HEK293 (cell line): ENCODE measurements at regions not wholly inside any gene's neighbourhood (a gene's known extent, or its start where the extent isn't known, plus 50 kb on each side); places are given as distances from the start of the nearest gene placed in this dataset.

Experiments
- CTCF ChIA-PET: fragments of 350-600 bp; formaldehyde crosslinking; extraction: SDS; loops from one replicate; lab custom pipeline; 2021; ENCODE audit warnings: antibody characterized with exemption; lab: Yijun Ruan, JAX
- POLR2A ChIA-PET: fragments of 300-600 bp; formaldehyde crosslinking; extraction: SDS; loops from one replicate; lab custom pipeline; 2020; ENCODE audit warnings: antibody characterized with exemption, inconsistent platforms; lab: Yijun Ruan, JAX
- H3K27ac ChIP-seq: fragments of 200-500 bp; sonication (Bioruptor generic); 2 replicates; pipeline ENCODE4 v1.5.1; 2014; ENCODE audit warnings: low read depth, low read length, control low read depth, inconsistent platforms; ENCODE audit errors: extremely low read depth
- H3K36me3 ChIP-seq, 2 experiments: fragments of 200-500 bp in 1 of 2; sonication (Bioruptor generic) in 1 of 2; 1 replicate in 1 of 2; 2 replicates in 1 of 2; pipeline ENCODE4 v1.5.1; 2014 to 2017; ENCODE audit warnings: inconsistent platforms in 2 of 2, low read length in 2 of 2; ENCODE audit not compliant: control insufficient read depth in 2 of 2, insufficient read depth in 1 of 2
- H3K4me1 ChIP-seq: fragments of 200-500 bp; sonication (Bioruptor generic); 2 replicates; pipeline ENCODE4 v1.5.1; 2014; ENCODE audit warnings: mild to moderate bottlenecking, low read length, inconsistent platforms; ENCODE audit not compliant: control insufficient read depth, insufficient read depth
- H3K4me3 ChIP-seq: 2 replicates; pipeline ENCODE4 v1.5.1; 2011; ENCODE audit warnings: low read depth, mild to moderate bottlenecking, control low read depth, low read length, moderate library complexity
- H3K9me3 ChIP-seq: fragments of 200-500 bp; sonication (Bioruptor generic); 2 replicates; pipeline ENCODE4 v1.5.1; 2014; ENCODE audit warnings: low read depth, low read length, inconsistent platforms; ENCODE audit not compliant: control insufficient read depth, insufficient read depth
- EGR2 ChIP-seq: fragments of 450-650 bp; formaldehyde crosslinking; IDR thresholded peaks from 2 replicates; pipeline ENCODE4 v1.5.1; 2016; ENCODE audit warnings: low read depth, missing biosample characterization, missing genetic modification characterization
- ZBTB20 ChIP-seq: fragments of 450-650 bp; formaldehyde crosslinking; IDR thresholded peaks from 2 replicates; pipeline ENCODE4 v1.5.1; 2016; ENCODE audit warnings: missing biosample characterization, missing genetic modification characterization
- ZNF10 ChIP-seq: fragments of 450-650 bp; formaldehyde crosslinking; IDR thresholded peaks from 2 replicates; pipeline ENCODE4 v1.5.1; 2017; ENCODE audit warnings: missing biosample characterization, missing genetic modification characterization
- ZNF211 ChIP-seq: fragments of 450-650 bp; formaldehyde crosslinking; IDR thresholded peaks from 2 replicates; pipeline ENCODE4 v1.5.1; 2016; ENCODE audit warnings: low read depth, missing biosample characterization, missing genetic modification characterization
- ZNF311 ChIP-seq: fragments of 450-650 bp; formaldehyde crosslinking; IDR thresholded peaks from 2 replicates; pipeline ENCODE4 v1.5.1; 2017; ENCODE audit warnings: missing biosample characterization, missing genetic modification characterization, borderline replicate concordance
- ZNF324 ChIP-seq: fragments of 450-650 bp; formaldehyde crosslinking; IDR thresholded peaks from 2 replicates; pipeline ENCODE4 v1.5.1; 2016; ENCODE audit warnings: missing biosample characterization, missing genetic modification characterization
- ZNF404 ChIP-seq: fragments of 450-650 bp; formaldehyde crosslinking; IDR thresholded peaks from 2 replicates; pipeline ENCODE4 v1.5.1; 2017; ENCODE audit warnings: missing biosample characterization, missing genetic modification characterization
- ZNF48 ChIP-seq: fragments of 450-650 bp; formaldehyde crosslinking; IDR thresholded peaks from 2 replicates; pipeline ENCODE4 v1.5.1; 2016; ENCODE audit warnings: missing biosample characterization, missing genetic modification characterization
- ZNF544 ChIP-seq: fragments of 450-650 bp; formaldehyde crosslinking; IDR thresholded peaks from 2 replicates; pipeline ENCODE4 v1.5.0; 2017; ENCODE audit warnings: missing biosample characterization, missing genetic modification characterization
- ZNF558 ChIP-seq: fragments of 450-650 bp; formaldehyde crosslinking; IDR thresholded peaks from 2 replicates; pipeline ENCODE4 v1.5.1; 2016; ENCODE audit warnings: missing biosample characterization, missing genetic modification characterization
- ZNF629 ChIP-seq: fragments of 450-650 bp; formaldehyde crosslinking; IDR thresholded peaks from 2 replicates; pipeline ENCODE4 v1.5.1; 2017; ENCODE audit warnings: missing biosample characterization, missing genetic modification characterization
- ZNF660 ChIP-seq: fragments of 450-650 bp; IDR thresholded peaks from 2 replicates; pipeline ENCODE4 v1.5.1; 2018; ENCODE audit warnings: missing biosample characterization, mild to moderate bottlenecking, missing genetic modification characterization
- ZNF76 ChIP-seq: fragments of 450-650 bp; formaldehyde crosslinking; IDR thresholded peaks from 2 replicates; pipeline ENCODE4; 2016; ENCODE audit warnings: low read depth, missing biosample characterization, missing genetic modification characterization, borderline replicate concordance
- ZNF791 ChIP-seq: fragments of 450-650 bp; formaldehyde crosslinking; IDR thresholded peaks from 2 replicates; pipeline ENCODE4 v1.5.1; 2016; ENCODE audit warnings: missing biosample characterization, missing genetic modification characterization
- TF ChIP-seq, protein P1 (sequence below): fragments of 450-650 bp; formaldehyde crosslinking; IDR thresholded peaks from 2 replicates; pipeline ENCODE4 v1.5.1; 2016; ENCODE audit warnings: missing biosample characterization, missing genetic modification characterization
- TF ChIP-seq, protein P2 (sequence below): fragments of 450-650 bp; formaldehyde crosslinking; conservative IDR thresholded peaks from 2 replicates; pipeline ENCODE4 v1.5.1; 2016; ENCODE audit warnings: low read depth, missing biosample characterization, missing genetic modification characterization

DNA sequence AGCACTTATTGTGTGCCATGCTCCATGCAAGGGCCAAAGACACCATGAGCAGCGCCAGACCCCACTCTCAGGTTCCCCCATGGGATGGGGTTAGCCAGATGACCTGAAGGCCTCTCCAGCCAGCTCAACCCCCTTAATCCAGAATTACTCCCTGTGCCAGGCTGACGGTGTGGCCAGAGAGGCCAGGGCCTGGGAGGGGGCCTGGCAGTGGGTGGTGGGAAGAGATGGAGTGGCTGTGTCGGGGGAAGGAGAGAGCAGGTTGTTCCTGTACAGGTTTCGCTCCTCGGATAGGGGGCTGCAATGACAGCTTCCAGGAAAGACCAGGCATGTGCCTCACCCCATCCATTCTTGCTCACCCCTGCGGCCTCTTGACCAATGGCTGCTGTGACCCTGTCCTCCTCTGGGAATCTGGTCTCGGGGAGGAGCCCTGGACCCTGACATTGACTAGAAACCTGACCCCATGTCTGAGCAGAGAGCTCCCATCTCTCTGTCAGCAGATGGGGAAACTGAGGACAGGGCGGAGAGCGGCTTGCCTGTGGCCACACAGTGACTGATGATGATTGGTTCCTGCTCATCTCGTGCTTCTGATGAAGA is 345.3 kb downstream of the MATN1 start:
- no peaks in the 10 kb centered on the region for H3K9me3 ChIP-seq
- no peak for TF ChIP-seq ZNF660
- TF ChIP-seq ZNF544 (tag by site-specific recombination): no peak
- no peak for TF ChIP-seq ZNF10 (tag by site-specific recombination)
- TF ChIP-seq ZNF211 (tag by site-specific recombination): no peak
- no peak for TF ChIP-seq ZNF404 (tag by site-specific recombination)
- TF ChIP-seq ZNF558: no peak
- TF ChIP-seq ZNF311 (tag by site-specific recombination): no peak
- TF ChIP-seq, protein P1, sequence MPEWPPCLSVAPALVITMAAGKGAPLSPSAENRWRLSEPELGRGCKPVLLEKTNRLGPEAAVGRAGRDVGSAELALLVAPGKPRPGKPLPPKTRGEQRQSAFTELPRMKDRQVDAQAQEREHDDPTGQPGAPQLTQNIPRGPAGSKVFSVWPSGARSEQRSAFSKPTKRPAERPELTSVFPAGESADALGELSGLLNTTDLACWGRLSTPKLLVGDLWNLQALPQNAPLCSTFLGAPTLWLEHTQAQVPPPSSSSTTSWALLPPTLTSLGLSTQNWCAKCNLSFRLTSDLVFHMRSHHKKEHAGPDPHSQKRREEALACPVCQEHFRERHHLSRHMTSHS: no peak
- TF ChIP-seq ZNF76: no peak
- no peak for TF ChIP-seq ZNF48 (tag by site-specific recombination)
- TF ChIP-seq ZBTB20: no peak
- no peak for TF ChIP-seq ZNF324 (tag by site-specific recombination)
- no peak for TF ChIP-seq ZNF791 (tag by site-specific recombination)
- TF ChIP-seq ZNF629: no peak
- TF ChIP-seq, protein P2, sequence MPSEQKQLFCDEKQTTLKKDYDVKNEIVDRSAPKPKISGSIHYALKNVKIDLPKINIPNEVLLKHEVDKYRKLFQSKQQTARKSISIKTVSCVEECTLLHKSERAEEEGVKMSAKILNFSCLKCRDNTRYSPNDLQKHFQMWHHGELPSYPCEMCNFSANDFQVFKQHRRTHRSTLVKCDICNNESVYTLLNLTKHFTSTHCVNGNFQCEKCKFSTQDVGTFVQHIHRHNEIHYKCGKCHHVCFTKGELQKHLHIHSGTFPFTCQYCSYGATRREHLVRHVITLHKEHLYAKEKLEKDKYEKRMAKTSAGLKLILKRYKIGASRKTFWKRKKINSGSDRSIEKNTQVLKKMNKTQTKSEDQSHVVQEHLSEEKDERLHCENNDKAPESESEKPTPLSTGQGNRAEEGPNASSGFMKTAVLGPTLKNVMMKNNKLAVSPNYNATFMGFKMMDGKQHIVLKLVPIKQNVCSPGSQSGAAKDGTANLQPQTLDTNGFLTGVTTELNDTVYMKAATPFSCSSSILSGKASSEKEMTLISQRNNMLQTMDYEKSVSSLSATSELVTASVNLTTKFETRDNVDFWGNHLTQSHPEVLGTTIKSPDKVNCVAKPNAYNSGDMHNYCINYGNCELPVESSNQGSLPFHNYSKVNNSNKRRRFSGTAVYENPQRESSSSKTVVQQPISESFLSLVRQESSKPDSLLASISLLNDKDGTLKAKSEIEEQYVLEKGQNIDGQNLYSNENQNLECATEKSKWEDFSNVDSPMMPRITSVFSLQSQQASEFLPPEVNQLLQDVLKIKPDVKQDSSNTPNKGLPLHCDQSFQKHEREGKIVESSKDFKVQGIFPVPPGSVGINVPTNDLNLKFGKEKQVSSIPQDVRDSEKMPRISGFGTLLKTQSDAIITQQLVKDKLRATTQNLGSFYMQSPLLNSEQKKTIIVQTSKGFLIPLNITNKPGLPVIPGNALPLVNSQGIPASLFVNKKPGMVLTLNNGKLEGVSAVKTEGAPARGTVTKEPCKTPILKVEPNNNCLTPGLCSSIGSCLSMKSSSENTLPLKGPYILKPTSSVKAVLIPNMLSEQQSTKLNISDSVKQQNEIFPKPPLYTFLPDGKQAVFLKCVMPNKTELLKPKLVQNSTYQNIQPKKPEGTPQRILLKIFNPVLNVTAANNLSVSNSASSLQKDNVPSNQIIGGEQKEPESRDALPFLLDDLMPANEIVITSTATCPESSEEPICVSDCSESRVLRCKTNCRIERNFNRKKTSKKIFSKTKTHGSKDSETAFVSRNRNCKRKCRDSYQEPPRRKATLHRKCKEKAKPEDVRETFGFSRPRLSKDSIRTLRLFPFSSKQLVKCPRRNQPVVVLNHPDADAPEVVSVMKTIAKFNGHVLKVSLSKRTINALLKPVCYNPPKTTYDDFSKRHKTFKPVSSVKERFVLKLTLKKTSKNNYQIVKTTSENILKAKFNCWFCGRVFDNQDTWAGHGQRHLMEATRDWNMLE (tag by site-specific recombination): no peak
- H3K36me3 ChIP-seq: no peaks in the 10 kb centered on the region
- ChIA-PET CTCF (interaction anchor here (0.6 kb wide), 1 partner anchor 87 kb away, joined by 7 read pairs; no protein-coding TSS in a partner anchor), POLR2A (no interaction called here)
- no peaks in the 10 kb centered on the region for H3K4me1 ChIP-seq
- no peak overlapping the region for H3K27ac ChIP-seq
- no peak overlapping the region for H3K4me3 ChIP-seq

DNA sequence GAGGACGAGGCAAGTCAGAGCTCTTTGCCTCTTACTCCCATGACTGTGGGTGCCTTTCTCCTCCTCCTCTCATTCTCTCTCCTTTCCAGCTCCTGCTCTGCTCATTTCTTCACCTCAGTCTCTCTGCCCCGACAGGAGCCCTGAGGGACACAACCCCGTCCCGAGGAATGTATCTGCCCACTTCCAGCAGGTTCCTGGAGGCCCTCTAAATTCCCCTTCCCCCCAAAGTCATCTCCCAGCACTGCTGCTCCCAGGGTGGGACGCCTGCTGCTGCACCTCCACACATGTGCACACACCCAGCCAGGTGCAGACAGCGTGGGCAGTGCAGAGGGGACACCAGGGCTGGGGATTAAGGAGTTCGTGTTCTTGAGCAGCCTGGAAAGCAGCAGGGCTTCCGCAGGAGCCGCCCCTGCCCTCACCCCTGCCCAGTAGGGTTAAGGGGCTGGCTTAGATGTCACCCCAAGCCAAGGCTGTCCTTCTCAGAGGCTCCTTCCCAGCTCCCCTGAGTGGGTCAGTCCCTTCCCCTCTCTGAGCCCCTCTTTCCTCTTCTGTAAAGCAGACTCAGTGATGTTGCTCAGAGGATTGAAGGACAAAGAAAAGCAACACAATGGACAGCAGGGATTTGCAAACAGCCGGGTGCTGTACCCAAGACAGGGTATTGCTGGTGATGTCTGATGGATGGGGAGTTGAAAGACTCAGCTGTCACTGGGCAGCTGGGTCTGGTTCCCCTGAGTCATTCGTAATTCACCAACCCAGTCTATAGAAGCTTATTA is 346.0 kb downstream of the MATN1 start:
- POLR2A ChIA-PET: no interaction called here
- 0 out of 2 replicates have a peak, but pooled peaks have one; percentile 24 for TF ChIP-seq EGR2
- TF ChIP-seq ZNF660: no peak
- Histone ChIP-seq H3K36me3 (no peaks in the 10 kb centered on the region), H3K27ac (no peak overlapping the region), H3K9me3 (no peaks in the 10 kb centered on the region), H3K4me3 (no peak overlapping the region), H3K4me1 (no peaks in the 10 kb centered on the region)
- CTCF ChIA-PET: interaction anchor here (0.6 kb wide), 1 partner anchor 87 kb away, joined by 7 read pairs; no protein-coding TSS in a partner anchor
